Amniotic stem cell (primary cell): ENCODE measurements at regions not wholly inside any gene's neighbourhood (a gene's known extent, or its start where the extent isn't known, plus 50 kb on each side); places are given as distances from the start of the nearest gene placed in this dataset.
"Not testable (repeated sequence)": the region's sequence is repeated elsewhere in the genome, so short reads cannot be mapped to it uniquely, and the experiment has no call there.

Experiments
- DNase-seq: peaks from one replicate; lab custom pipeline; 2025; lab: John Stamatoyannopoulos, UW

GRCh38 chr13:95388420-95389079 is 87.3 kb upstream of the ABCC4 start:
- DNase-seq, result no peak

- no peak for DNase-seq
These were observed 90.1 kb upstream of the ABCC4 start for GRCh38 chr13:95391362-95391761.

GRCh38 chr13:95391785-95392184 is 90.5 kb upstream of the ABCC4 start:
- DNase-seq, result no peak

GRCh38 chr13:95392597-95392996 is 91.3 kb upstream of the ABCC4 start:
- no peak for DNase-seq

- no peak for DNase-seq
These were observed 102.3 kb upstream of the ABCC4 start for GRCh38 chr13:95403349-95404140.

GRCh38 chr13:95404141-95404882 is 103.1 kb upstream of the ABCC4 start:
- peak; percentile 13 for DNase-seq

- DNase-seq, result no peak
These were observed 104.9 kb upstream of the ABCC4 start for GRCh38 chr13:95406176-95406575.

- DNase-seq, result no peak
These were observed 110.3 kb upstream of the ABCC4 start for GRCh38 chr13:95411428-95412040.

- no peak for DNase-seq
These were observed 117.7 kb upstream of the ABCC4 start for GRCh38 chr13:95418946-95419345.

- DNase-seq, result no peak
These were observed 119.2 kb upstream of the ABCC4 start for GRCh38 chr13:95420501-95420900.

- DNase-seq, result no peak
These were observed 125.4 kb upstream of the ABCC4 start for GRCh38 chr13:95426631-95427030.

GRCh38 chr13:95430525-95430924 is 122.0 kb upstream of the CLDN10 start:
- not testable (repeated sequence) for DNase-seq

GRCh38 chr13:95432141-95432540 is 120.4 kb upstream of the CLDN10 start:
- DNase-seq, result no peak

- no peak for DNase-seq
These were observed 119.0 kb upstream of the CLDN10 start for GRCh38 chr13:95433537-95433936.

GRCh38 chr13:95434111-95434510 is 118.4 kb upstream of the CLDN10 start:
- DNase-seq, result no peak

- DNase-seq, result no peak
These were observed 115.0 kb upstream of the CLDN10 start for GRCh38 chr13:95437561-95437960.

- no peak for DNase-seq
These were observed 114.2 kb upstream of the CLDN10 start for GRCh38 chr13:95438297-95438696.

- DNase-seq, result no peak
These were observed 112.0 kb upstream of the CLDN10 start for GRCh38 chr13:95440441-95441088.

- no peak for DNase-seq
These were observed 111.2 kb upstream of the CLDN10 start for GRCh38 chr13:95441326-95441725.

GRCh38 chr13:95444006-95444730 is 108.4 kb upstream of the CLDN10 start:
- DNase-seq, result no peak

- no peak for DNase-seq
These were observed 107.4 kb upstream of the CLDN10 start for GRCh38 chr13:95445131-95445530.
